ENCODE measurements at regions not wholly inside any gene's neighbourhood (a gene's known extent, or its start where the extent isn't known, plus 50 kb on each side); places are given as distances from the start of the nearest gene placed in this dataset.

DNA sequence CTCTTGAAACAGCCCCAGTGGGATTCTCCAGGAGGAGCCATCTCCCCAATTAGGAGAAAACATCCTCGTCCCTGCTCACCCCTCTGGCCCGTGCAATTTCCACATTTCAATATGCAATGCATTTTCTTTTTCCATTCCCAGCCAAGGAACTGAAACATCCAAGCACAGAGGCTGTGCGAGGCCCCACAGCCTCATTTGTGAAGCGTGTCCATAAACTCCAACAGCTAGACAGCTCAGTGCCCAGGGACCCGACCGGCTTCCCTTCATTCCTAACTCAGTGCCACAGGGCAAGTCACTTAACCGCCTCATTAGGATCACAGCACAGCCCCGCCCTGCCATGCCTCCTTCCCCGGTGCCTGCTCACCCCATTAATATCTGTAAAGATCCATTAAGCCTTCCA, 204.2 kb upstream of the IGF1R start:
- no peak for DNase-seq (ENCODE audit: low read depth)
- TF ChIP-seq, protein P1, sequence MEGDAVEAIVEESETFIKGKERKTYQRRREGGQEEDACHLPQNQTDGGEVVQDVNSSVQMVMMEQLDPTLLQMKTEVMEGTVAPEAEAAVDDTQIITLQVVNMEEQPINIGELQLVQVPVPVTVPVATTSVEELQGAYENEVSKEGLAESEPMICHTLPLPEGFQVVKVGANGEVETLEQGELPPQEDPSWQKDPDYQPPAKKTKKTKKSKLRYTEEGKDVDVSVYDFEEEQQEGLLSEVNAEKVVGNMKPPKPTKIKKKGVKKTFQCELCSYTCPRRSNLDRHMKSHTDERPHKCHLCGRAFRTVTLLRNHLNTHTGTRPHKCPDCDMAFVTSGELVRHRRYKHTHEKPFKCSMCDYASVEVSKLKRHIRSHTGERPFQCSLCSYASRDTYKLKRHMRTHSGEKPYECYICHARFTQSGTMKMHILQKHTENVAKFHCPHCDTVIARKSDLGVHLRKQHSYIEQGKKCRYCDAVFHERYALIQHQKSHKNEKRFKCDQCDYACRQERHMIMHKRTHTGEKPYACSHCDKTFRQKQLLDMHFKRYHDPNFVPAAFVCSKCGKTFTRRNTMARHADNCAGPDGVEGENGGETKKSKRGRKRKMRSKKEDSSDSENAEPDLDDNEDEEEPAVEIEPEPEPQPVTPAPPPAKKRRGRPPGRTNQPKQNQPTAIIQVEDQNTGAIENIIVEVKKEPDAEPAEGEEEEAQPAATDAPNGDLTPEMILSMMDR (IDR thresholded peaks at IDR 0.05; ENCODE audit: insufficient read depth, low read length) = no peak
- no peak overlapping the region for H3K4me3 ChIP-seq (ENCODE audit: low read depth, low read length)

DNA sequence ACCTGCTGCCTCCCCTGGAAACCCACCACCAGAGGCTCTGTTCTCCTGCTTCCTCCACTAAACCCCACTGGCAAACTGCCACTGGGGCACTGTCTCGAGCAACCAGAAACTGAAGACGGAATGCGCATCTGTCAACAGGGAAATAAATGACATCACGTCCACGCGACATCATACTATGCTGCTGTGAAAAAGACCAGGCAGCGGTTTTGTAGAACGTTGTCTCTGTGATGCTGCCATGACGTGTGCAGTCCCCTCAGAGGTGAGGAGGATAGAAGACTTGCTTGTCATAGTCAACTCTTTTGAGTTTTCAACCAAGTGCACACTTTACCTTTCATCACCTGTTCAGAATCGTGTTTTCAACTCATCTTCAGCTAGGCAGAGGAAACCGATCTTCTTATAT, 203.0 kb upstream of the IGF1R start:
- DNase-seq (ENCODE audit: low read depth) = no peak
- TF ChIP-seq, protein P1 (IDR thresholded peaks at IDR 0.05; ENCODE audit: insufficient read depth, low read length) = no peak
- H3K4me3 ChIP-seq (ENCODE audit: low read depth, low read length) = no peak overlapping the region

DNA sequence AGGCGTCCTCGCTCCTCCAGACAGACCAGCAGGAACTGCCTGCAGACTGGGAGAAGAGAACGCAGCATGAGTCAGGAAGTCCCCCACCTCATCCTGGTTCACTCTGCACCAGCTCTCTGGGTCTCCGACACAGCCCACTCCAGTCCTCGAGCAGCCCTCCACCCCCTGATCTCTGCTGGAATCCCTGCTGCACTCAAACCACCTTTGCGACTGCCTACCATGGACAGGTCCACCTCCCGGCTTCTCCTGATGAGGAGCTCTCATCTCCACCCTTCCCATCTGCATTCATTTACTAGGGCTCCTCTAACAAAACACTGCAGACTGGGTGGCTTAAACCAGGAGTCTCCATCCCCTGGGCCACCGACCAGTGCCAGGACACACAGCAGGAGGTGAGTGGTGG, 202.3 kb upstream of the IGF1R start:
- no peak overlapping the region for H3K4me3 ChIP-seq (ENCODE audit: low read depth, low read length)
- no peak for DNase-seq (ENCODE audit: low read depth)
- TF ChIP-seq, protein P1 (IDR thresholded peaks at IDR 0.05; ENCODE audit: insufficient read depth, low read length) = no peak

DNA sequence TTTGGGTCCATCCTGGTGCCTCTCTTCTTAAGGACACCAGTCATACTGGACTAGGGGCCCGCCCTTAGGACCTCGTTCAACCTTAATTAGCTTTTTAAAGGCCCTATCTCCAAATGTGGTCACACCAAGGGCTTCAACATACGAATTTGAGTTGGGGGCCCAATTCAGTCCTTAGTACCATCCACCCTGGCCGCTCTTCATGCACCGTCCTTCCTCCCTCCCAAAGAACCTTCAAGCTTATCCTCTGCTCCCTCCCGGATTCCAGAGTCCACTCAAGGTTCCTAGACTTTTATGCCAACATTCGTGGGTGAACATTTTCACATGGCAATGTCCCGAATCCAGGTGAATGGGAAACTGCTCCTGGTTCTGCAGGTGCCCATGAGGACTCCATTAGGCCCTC, 201.3 kb upstream of the IGF1R start:
- TF ChIP-seq, protein P1 (IDR thresholded peaks at IDR 0.05; ENCODE audit: insufficient read depth, low read length) = no peak
- DNase-seq (ENCODE audit: low read depth) = no peak
- no peak overlapping the region for H3K4me3 ChIP-seq (ENCODE audit: low read depth, low read length)

DNA sequence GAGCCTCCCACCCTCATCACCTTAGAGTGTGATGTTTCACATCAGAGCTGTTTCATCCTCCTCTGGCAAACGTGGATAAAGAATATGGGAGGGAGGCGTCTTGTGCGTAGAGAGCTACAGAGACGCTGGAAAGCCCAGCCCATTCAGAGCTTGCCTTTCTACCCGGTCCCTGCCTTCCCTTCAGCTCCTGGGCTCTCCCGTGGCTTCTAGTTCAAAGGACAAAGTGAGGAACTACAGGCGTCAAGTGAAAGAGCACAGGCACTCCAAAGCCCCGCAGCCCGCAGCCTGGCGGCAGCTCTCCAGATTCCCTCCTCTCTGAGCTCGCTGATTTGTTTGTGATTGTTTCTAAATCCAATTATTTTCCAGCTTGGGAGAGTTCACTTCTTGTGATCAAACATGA, 197.1 kb upstream of the IGF1R start:
- no peak overlapping the region for H3K4me3 ChIP-seq (ENCODE audit: low read depth, low read length)
- TF ChIP-seq, protein P1 (IDR thresholded peaks at IDR 0.05; ENCODE audit: insufficient read depth, low read length) = no peak
- DNase-seq (ENCODE audit: low read depth) = no peak

DNA sequence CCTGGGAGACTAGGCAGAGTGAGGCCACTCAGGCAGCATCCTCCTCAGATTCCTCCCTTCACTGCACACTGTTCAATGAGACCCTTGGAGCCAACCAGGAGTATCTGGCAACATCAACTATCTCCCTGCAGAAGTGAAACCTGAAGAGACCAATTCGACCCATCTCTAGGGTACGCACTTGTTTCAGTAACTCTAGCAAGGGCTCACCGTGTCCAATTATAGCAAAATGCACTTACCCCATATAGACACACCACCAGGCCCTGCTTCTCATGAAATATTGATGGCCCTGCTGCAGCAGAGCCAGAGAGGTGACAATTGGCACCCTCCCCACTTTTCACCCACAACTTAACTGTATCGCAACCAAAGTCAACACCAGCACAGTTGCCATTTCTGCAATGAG, 196.1 kb upstream of the IGF1R start:
- TF ChIP-seq, protein P1 (IDR thresholded peaks at IDR 0.05; ENCODE audit: insufficient read depth, low read length) = no peak
- H3K4me3 ChIP-seq (ENCODE audit: low read depth, low read length) = no peak overlapping the region
- DNase-seq (ENCODE audit: low read depth) = no peak

DNA sequence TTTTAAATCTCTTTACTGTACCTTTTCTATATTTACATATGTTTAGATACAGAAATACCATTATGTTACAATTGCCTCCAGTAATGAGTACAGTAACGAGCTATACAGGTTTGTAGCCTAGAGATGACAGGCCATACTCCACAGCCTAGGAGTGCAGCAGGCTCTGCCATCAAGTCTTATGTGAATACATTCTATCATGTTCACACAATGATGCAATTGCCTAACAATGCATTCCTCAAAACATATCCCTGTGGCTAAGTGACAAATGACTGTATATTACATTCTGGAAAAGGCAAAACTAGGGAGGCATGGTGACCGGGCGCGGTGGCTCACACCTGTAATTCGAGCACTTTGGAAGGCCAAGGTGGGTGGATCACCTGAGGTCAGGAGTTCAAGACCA, 192.4 kb upstream of the IGF1R start:
- TF ChIP-seq, protein P1 (IDR thresholded peaks at IDR 0.05; ENCODE audit: insufficient read depth, low read length) = no peak
- H3K4me3 ChIP-seq (ENCODE audit: low read depth, low read length) = no peak overlapping the region
- no peak for DNase-seq (ENCODE audit: low read depth)
